Chondrocyte (in vitro differentiated cells): ENCODE measurements at regions not wholly inside any gene's neighbourhood (a gene's known extent, or its start where the extent isn't known, plus 50 kb on each side); places are given as distances from the start of the nearest gene placed in this dataset.

ENCODE experiments used
- DNase-seq: peaks from one replicate; pipeline ENCODE4 v3.0.0; 2021; ENCODE audit warnings: mixed read lengths, low spot score
- H3K27ac Mint-ChIP-seq: one replicate; pipeline ENCODE4 v1.8.0; 2021; ENCODE audit warnings: mild to moderate bottlenecking, moderate library complexity, mixed read lengths; ENCODE audit not compliant: unreplicated experiment
- H3K27me3 Mint-ChIP-seq: 2 replicates; pipeline ENCODE4 v1.8.0; 2021; ENCODE audit warnings: low read depth, mixed read lengths
- H3K36me3 Mint-ChIP-seq: 2 replicates; pipeline ENCODE4 v1.8.0; 2021; ENCODE audit warnings: low read depth, mixed read lengths
- H3K4me1 Mint-ChIP-seq: 2 replicates; pipeline ENCODE4 v1.8.0; 2021; ENCODE audit warnings: low read depth, mild to moderate bottlenecking, mixed read lengths
- H3K4me3 Mint-ChIP-seq: one replicate; pipeline ENCODE4 v1.8.0; 2021; ENCODE audit warnings: mild to moderate bottlenecking, moderate library complexity, mixed read lengths; ENCODE audit not compliant: unreplicated experiment
- H3K9me3 Mint-ChIP-seq: 2 replicates; pipeline ENCODE4 v1.8.0; 2021; ENCODE audit warnings: low read depth, mixed read lengths
- TF ChIP-seq, protein P1 (sequence below): fragments of 200-600 bp; sonication (generic); IDR thresholded peaks from 2 replicates; pipeline ENCODE4 v1.5.0; 2021; ENCODE audit warnings: antibody characterized with exemption, mild to moderate bottlenecking, moderate library complexity

- DNase-seq = no peak
- Mint-ChIP-seq H3K9me3 (no peaks in the 10 kb centered on the region), H3K4me1 (peaks cover 13% of the 10 kb centered on the region), H3K27me3 (peaks cover 8% of the 10 kb centered on the region), H3K4me3 (no peak overlapping the region), H3K27ac (no peak overlapping the region), H3K36me3 (no peaks in the 10 kb centered on the region)
- TF ChIP-seq, protein P1, sequence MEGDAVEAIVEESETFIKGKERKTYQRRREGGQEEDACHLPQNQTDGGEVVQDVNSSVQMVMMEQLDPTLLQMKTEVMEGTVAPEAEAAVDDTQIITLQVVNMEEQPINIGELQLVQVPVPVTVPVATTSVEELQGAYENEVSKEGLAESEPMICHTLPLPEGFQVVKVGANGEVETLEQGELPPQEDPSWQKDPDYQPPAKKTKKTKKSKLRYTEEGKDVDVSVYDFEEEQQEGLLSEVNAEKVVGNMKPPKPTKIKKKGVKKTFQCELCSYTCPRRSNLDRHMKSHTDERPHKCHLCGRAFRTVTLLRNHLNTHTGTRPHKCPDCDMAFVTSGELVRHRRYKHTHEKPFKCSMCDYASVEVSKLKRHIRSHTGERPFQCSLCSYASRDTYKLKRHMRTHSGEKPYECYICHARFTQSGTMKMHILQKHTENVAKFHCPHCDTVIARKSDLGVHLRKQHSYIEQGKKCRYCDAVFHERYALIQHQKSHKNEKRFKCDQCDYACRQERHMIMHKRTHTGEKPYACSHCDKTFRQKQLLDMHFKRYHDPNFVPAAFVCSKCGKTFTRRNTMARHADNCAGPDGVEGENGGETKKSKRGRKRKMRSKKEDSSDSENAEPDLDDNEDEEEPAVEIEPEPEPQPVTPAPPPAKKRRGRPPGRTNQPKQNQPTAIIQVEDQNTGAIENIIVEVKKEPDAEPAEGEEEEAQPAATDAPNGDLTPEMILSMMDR = no peak
Observed at GRCh38 chr9:108617676-108618075, 238.1 kb downstream of the ACTL7B start.

GRCh38 chr9:108615152-108615551 lies 240.6 kb downstream of the ACTL7B start:
- TF ChIP-seq, protein P1 = no peak
- Mint-ChIP-seq H3K27me3 (peaks cover 15% of the 10 kb centered on the region), H3K27ac (no peak overlapping the region), H3K9me3 (no peaks in the 10 kb centered on the region), H3K4me3 (no peak overlapping the region), H3K36me3 (no peaks in the 10 kb centered on the region), H3K4me1 (no peaks in the 10 kb centered on the region)
- no peak for DNase-seq

DNA sequence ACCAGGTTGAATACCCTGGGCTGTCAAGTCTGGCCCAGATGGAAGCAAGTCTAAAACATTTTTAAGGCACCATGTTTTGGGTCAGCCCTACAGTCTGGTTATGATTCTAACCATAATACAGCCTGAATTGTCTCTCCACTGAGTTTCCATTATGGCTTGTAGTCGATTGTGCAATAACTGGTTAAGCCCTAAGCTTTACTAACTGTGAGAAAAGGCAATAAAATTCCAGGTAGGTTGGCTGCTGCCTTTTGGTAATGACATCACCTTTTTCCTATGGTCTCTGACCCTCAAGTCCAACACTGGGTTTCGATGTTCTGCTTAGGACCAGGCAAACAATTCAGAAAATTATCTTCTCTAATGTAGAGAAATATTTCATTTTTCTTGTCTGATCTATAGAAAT lies 243.3 kb downstream of the ACTL7B start:
- H3K27ac Mint-ChIP-seq = no peak overlapping the region
- peaks cover 1% of the 10 kb centered on the region for H3K36me3 Mint-ChIP-seq
- DNase-seq = no peak
- TF ChIP-seq, protein P1 = no peak
- H3K27me3 Mint-ChIP-seq = peaks cover 30% of the 10 kb centered on the region
- no peaks in the 10 kb centered on the region for H3K9me3 Mint-ChIP-seq
- H3K4me3 Mint-ChIP-seq = no peak overlapping the region
- H3K4me1 Mint-ChIP-seq = peaks cover 10% of the 10 kb centered on the region

DNA sequence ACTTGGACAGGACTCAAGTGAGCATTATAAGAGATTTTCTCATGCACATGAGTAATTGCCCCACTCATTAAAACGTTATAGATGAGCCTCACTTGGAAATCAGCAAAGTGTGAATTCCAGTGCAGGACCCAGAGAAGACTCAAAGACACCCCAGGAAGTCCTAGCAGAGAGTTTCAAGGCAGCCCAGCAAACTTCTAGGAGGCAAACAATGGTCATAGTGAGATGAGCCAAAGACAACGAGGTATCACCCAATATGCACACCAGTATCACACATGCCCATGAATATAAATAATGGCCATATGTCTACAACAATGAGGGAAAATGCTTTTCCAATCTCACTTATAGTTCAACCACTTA lies 245.9 kb downstream of the ACTL7B start:
- no peak overlapping the region for H3K4me3 Mint-ChIP-seq
- H3K9me3 Mint-ChIP-seq = no peaks in the 10 kb centered on the region
- peaks cover 28% of the 10 kb centered on the region for H3K27me3 Mint-ChIP-seq
- H3K4me1 Mint-ChIP-seq = peaks cover 10% of the 10 kb centered on the region
- TF ChIP-seq, protein P1 = no peak
- DNase-seq = no peak
- peaks cover 1% of the 10 kb centered on the region for H3K36me3 Mint-ChIP-seq
- no peak overlapping the region for H3K27ac Mint-ChIP-seq

GRCh38 chr9:108609227-108609896 lies 246.4 kb downstream of the ACTL7B start:
- DNase-seq = no peak
- H3K4me3 Mint-ChIP-seq = no peak overlapping the region
- TF ChIP-seq, protein P1 = no peak
- no peak overlapping the region for H3K27ac Mint-ChIP-seq
- peaks cover 10% of the 10 kb centered on the region for H3K4me1 Mint-ChIP-seq
- peaks cover 1% of the 10 kb centered on the region for H3K36me3 Mint-ChIP-seq
- H3K9me3 Mint-ChIP-seq = no peaks in the 10 kb centered on the region
- H3K27me3 Mint-ChIP-seq = peaks cover 24% of the 10 kb centered on the region
